ENCODE measurements at regions not wholly inside any gene's neighbourhood (a gene's known extent, or its start where the extent isn't known, plus 50 kb on each side); places are given as distances from the start of the nearest gene placed in this dataset.

DNA sequence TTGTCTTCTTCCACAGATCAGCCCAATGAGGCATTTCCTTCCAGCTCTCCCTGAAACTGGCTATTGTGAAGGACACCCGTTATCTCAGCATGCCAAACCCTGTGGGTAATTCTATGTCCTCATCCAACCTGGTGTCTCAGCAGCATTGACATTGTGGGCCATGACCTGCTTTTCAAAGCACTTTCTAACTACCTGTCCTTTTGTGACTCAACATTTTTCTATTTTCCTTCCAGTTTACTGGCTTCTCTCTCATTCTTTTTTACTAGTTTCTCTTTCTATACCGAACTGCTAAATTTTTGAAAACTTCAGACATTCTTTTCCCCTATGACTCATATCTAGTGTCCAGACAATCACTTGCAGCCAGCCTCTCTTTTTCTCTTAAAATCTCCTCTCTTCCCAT lies 136.4 kb upstream of the HTR2A start:
- peak; percentile 52 for DNase-seq

DNA sequence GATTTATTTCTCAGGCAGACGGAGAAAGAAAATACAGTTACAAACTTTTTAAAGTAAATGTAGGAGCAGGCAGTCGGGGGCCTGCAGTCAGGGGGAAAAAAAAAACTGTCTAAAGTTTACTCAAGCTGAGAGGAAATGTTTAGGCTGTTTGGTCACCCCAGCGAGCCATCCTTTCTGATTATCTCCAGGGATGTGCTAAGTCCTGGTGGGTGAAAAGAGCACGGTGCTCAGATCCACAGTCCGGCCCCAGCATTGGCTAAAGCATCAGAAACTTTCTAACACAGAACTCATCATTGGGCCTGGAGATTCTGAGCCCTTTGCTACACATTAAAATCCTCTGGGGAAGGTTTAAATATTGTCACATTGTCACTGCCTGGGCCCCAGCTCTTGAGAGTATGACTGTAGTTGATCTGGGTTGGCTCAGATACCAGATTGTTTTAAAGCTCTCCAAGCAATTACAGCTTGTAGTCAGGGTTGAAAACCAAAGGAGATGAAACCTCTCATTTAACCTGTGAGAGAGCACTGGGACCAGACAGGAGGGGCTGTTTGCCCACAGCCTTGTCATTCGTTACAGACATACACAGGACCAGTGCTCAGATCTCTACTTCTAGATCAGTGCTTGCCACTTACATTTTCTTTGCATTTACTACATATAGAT lies 131.1 kb upstream of the HTR2A start:
- no peak for DNase-seq

GRCh38 chr13:47025791-47026447 lies 129.1 kb upstream of the HTR2A start:
- DNase-seq: peak; percentile 75

GRCh38 chr13:47019977-47020376 lies 123.1 kb upstream of the HTR2A start:
- DNase-seq: no peak

- no peak for DNase-seq
Measured at GRCh38 chr13:47017476-47017875, 120.6 kb upstream of the HTR2A start.

- peak; percentile 59 for DNase-seq
Measured at GRCh38 chr13:47008318-47008717, 111.5 kb upstream of the HTR2A start.

- DNase-seq: no peak
Measured at GRCh38 chr13:47005756-47006414, 109.0 kb upstream of the HTR2A start.

DNA sequence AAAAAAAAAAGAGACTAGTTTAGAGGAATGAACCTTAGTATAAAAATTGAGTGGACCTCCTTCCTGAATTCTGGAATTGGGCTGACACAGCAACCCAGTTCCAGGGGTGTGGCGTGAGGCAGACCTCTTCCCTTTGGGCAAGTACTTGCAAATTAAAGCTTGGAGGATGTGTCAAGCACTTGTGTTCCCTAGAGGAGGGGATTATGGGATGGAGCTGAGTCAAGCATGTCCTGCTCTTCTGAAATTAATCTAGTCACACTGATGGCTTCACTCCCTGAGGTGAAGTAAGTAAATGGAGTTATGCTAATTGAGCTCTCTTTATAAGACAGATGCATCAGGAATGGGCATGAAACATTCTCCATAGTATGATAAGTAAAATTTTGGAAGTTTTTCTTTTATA lies 107.7 kb upstream of the HTR2A start:
- no peak for DNase-seq

DNA sequence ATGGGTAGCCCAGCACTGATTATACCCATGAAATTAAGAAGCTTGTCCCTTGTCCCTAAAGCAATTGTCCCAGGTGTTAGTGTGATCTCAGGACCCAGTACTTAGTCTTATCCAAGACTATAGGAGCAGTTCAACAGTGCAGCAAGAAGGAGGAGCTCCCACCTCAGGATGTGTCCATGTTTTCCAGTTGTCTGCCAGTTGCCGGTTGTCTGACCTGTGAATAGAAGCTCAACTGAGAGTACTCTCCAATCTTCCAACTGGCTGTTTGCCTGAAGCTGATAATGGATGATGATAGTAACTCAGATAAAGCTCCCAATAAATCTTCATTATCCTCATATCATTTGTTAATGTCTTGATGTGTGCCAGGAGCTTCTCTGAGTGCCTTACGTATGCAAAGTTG lies 107.2 kb upstream of the HTR2A start:
- no peak for DNase-seq

DNA sequence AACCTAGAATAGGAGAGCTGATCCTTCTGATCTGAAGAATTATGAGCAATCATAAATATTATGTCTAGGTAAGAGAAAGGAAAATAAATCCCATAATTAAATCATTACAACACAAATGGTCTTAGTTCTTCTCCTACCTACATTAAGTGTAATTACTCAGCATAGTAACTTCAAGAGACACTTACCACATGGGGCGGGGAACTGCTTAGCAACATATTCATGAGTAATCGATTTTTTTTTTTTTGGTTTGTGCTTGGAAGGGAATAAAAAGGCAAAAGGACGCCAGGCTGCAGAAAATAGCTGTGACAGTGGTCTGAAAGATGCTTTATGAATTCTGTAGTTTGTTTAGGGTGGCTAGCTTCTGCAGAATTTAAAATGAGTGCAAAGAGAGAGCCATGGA lies 103.3 kb upstream of the HTR2A start:
- no peak for DNase-seq

DNA sequence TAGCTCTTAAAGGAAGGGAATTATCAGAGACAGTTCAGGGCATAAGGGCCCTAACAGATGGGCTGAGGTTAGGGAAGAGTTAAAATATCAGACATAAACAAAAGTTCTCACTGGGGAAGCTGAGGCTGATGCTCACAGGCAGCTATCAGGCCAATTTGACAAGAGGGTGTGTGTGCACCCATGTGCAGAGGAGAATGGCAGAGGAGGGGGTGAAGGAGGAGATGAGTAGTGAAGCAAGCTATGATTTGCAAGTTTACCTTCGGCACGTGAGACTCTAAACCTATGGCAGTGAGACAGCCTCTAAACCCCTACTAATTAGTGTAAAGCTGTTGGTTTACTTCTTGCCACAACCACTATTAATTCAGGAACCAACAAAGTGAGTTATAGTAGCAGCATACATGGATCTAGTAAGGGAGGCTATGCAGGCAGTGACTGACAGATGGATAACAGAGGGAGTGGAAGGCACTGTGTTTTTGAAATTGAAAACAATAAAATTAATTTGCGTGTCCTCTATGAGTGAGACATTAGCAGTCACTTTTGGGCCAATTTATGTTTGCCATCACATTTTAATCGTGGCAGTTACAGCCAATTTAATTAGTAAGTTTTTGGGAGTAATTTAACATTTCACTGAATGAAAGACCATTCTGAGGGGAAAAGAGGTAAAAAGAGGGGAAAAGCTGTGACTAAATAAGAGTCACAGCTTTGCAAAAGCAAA lies 99.6 kb upstream of the HTR2A start:
- no peak for DNase-seq

- DNase-seq: peak; percentile 69
Measured at GRCh38 chr13:46995874-46996273, 99.0 kb upstream of the HTR2A start.

DNA sequence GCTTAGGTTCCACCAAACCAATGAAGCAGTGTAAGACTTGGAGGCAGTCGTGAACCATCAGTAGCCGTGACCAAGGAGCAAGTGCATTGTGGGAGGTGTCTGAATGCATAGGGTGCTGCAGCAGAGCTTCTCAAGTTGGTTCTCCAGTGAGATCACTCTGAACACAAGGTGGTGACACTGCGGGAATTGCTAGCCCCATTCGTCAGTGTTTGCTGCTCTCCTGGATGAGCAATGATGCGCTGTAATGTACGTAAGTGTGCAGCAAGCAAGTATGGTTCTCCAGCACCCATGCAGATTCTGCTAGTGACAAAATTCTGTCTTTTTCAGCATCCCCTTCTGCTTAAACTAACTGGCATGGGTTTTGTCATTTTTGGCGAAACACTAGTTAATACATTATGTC lies 97.6 kb upstream of the HTR2A start:
- DNase-seq: no peak

DNA sequence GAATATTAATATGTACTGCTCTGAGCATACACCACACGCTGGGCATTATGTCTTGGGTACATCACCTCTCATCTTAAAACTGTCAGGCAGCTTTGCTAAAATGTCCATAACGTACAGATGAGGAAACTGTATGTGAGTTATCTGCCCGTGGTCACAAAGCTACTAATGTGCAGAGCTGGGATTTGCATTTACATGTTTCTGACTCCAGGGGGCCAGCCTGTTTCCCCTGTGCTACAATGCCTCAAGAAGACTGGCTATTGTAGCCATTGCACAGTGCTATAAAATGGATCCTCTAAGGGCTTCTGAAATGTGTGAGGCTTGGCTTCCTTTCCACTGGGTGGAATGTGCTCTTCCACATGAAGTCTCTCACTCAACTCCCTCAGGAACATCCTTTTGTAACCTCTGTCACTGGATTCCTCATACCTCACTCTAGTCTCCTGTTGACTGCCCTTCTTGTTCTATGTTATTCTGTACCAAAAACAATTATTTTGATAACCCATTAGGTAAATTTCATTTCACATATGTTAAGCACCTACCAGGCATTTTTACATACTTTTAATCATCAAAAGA lies 95.6 kb upstream of the HTR2A start:
- DNase-seq: peak; percentile 34

GRCh38 chr13:46983881-46984280 lies 87.0 kb upstream of the HTR2A start:
- no peak for DNase-seq

GRCh38 chr13:46982856-46983582 lies 86.2 kb upstream of the HTR2A start:
- peak; percentile 50 for DNase-seq

- DNase-seq: peak; percentile 7
Measured at GRCh38 chr13:46975173-46975572, 78.3 kb upstream of the HTR2A start.

- no peak for DNase-seq
Measured at GRCh38 chr13:46968450-46968849, 71.6 kb upstream of the HTR2A start.

DNA sequence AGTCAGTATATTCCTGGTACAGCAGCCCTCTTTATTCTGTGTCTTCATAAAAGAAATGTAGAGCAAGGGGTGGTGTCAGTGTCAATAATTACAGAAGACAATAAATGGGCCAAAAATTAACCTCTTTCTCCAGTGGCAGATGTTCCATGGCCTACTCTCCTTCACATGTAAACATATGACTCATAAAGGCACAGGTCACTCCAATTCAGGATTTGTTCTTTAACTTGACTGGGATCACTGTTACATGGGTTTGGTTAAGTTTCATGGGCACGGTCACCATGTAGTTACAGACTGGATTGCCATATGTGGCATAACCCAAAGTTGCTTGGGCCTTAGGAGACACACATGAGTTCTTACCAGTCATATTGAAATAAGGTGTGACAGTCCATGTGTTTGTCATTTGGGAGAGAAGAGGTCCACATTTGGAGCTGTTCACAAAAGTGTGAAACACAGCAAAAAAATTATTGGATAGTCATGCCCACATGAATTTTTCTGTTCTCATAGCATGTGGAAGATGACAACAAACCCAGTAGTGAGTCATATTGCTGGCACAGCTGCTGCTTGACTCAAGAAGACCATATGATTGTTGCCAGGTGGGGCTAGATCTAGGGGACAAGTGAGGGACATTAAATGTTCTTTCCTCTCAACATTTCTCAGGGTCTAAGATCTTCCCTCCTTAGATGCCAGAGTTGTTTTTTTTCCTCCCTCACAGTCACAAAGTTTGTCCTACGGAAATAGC lies 68.1 kb upstream of the HTR2A start:
- DNase-seq: no peak

DNA sequence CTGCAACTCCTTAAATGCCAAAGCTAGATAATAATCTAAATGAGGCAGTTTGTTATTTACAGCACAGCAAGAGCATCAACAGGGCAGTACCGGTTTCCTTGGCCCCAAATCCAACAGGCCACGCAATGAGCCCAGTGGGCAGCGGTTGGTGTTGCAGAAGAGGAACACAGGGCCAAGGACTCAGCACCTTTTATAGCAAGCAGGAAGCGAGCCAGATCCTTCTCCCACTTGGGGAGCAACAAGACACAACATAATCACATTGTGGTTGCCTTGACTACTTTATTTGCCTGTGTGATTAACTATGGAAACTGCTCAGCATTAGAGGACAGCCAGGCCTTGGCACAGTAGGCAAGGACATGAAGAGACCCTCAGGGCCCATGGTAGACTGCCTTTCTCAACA lies 67.1 kb upstream of the HTR2A start:
- no peak for DNase-seq

DNA sequence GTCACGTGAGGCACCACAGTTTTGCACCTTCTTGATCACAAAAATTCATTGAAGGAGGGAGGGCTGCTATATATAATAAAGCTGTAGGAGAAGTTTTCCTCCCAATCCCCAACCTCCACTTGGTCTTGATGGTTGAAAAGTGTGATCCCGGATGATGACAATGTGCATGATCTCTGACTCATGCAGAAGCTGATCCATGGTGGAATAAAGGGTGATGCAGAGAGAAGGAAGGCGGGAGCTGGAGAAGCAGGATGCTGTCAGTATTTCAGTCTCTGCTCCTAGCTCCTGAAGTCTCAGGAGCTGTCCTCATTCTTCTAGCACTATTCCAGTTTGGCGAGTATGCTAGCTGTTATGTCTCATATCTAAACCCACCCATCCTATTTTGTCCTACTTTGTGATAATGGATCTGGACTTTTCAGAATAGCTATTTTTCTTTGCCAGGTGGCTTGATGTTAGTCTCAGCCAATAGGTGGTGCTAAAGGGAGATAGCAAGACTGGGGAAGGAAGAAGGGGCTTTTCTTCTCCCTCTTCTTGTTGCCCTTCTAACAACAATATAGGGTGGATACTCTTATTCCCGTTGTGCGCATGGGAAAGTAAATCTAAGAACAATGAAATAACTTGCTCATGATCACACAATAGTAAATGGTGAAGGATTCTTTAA lies 65.6 kb upstream of the HTR2A start:
- DNase-seq: peak; percentile 52
